SK-N-SH (cell line): ENCODE measurements at regions not wholly inside any gene's neighbourhood (a gene's known extent, or its start where the extent isn't known, plus 50 kb on each side); places are given as distances from the start of the nearest gene placed in this dataset.
"Not testable (repeated sequence)": the region's sequence is repeated elsewhere in the genome, so short reads cannot be mapped to it uniquely, and the experiment has no call there.

ENCODE experiments used
- CTCF ChIA-PET: fragments of 300-600, 350-600 bp; formaldehyde crosslinking; extraction: SDS; loops from one replicate; lab custom pipeline; 2021; lab: Yijun Ruan, JAX
- POLR2A ChIA-PET: fragments of 350-600 bp; sonication (Branson Sonifier 250); formaldehyde crosslinking; extraction: SDS; loops from one replicate; lab custom pipeline; 2020; ENCODE audit warnings: antibody characterized with exemption, inconsistent platforms; lab: Yijun Ruan, JAX
- DNase-seq: peaks from one replicate; pipeline ENCODE4 v3.0.0; 2012
- H2AFZ ChIP-seq: fragments of 200-600 bp; sonication (generic); 2 replicates; pipeline ENCODE4 v1.8.1; 2016; ENCODE audit warnings: antibody characterized with exemption, mild to moderate bottlenecking, low read depth
- H3F3A ChIP-seq: fragments of 200-600 bp; sonication (generic); replicated peaks from 2 replicates; pipeline ENCODE3; 2016; ENCODE audit warnings: antibody characterized with exemption, mild to moderate bottlenecking; ENCODE audit not compliant: insufficient read depth
- H3K27ac ChIP-seq, 2 experiments: fragments of 200-500 bp in 1 of 2; fragments of 200-600 bp in 1 of 2; sonication (Bioruptor generic) in 1 of 2; sonication (generic), shearing (Covaris generic) in 1 of 2; 2 replicates each; pipeline versions ENCODE4 v1.5.1 to v1.6.1; 2014 to 2016; ENCODE audit warnings: low read depth in 2 of 2, inconsistent platforms in 1 of 2, low read length in 1 of 2, mild to moderate bottlenecking in 1 of 2, mixed read lengths in 1 of 2
- H3K27me3 ChIP-seq: fragments of 200-600 bp; sonication (generic), shearing (Covaris generic); 2 replicates; pipeline ENCODE4 v1.6.1; 2016; ENCODE audit warnings: mixed run types; ENCODE audit not compliant: insufficient read depth
- H3K36me3 ChIP-seq, 2 experiments: fragments of 200-500 bp in 1 of 2; fragments of 200-600 bp in 1 of 2; sonication (Bioruptor generic) in 1 of 2; sonication (generic) in 1 of 2; replicated peaks in 1 of 2; 2 replicates each; pipeline versions ENCODE3 to v1.5.1; 2014 to 2016; ENCODE audit warnings: low read length in 1 of 2, mild to moderate bottlenecking in 1 of 2; ENCODE audit not compliant: insufficient read depth in 2 of 2, control insufficient read depth in 1 of 2
- H3K4me1 ChIP-seq, 2 experiments: fragments of 200-500 bp in 1 of 2; fragments of 200-600 bp in 1 of 2; sonication (Bioruptor generic) in 1 of 2; sonication (generic), shearing (Covaris generic) in 1 of 2; 2 replicates each; pipeline versions ENCODE4 v1.5.1 to v1.6.1; 2014 to 2016; ENCODE audit warnings: low read depth in 1 of 2, low read length in 1 of 2, mixed run types in 1 of 2; ENCODE audit not compliant: insufficient read depth in 2 of 2, control insufficient read depth in 1 of 2
- H3K4me2 ChIP-seq: fragments of 200-600 bp; sonication (generic), shearing (Covaris generic); 2 replicates; pipeline ENCODE4 v1.6.1; 2017; ENCODE audit warnings: mixed run types
- H3K4me3 ChIP-seq, 2 experiments: fragments of 200-500 bp in 1 of 2; fragments of 200-600 bp in 1 of 2; sonication (Bioruptor generic) in 1 of 2; sonication (generic), shearing (Covaris generic) in 1 of 2; 2 replicates each; pipeline versions ENCODE4 v1.5.1 to v1.8.1; 2014 to 2016; ENCODE audit warnings: low read depth in 2 of 2, inconsistent platforms in 1 of 2, low read length in 1 of 2, mild to moderate bottlenecking in 1 of 2, mixed read lengths in 1 of 2, moderate library complexity in 1 of 2
- H3K79me2 ChIP-seq: fragments of 200-600 bp; sonication (generic); 2 replicates; pipeline ENCODE4 v1.8.1; 2017; ENCODE audit warnings: mild to moderate bottlenecking; ENCODE audit not compliant: insufficient read depth
- H3K9ac ChIP-seq: fragments of 200-600 bp; sonication (generic); 2 replicates; pipeline ENCODE4 v1.6.1; 2017; ENCODE audit warnings: mixed run types
- H3K9me2 ChIP-seq: fragments of 200-600 bp; sonication (generic); 2 replicates; pipeline ENCODE4 v1.6.1; 2017; ENCODE audit warnings: mixed run types
- H3K9me3 ChIP-seq: fragments of 200-600 bp; sonication (generic); 2 replicates; pipeline ENCODE4 v1.6.1; 2017; ENCODE audit warnings: mixed run types, mild to moderate bottlenecking, moderate library complexity
- H4K20me1 ChIP-seq: fragments of 200-600 bp; sonication (generic); 2 replicates; pipeline ENCODE4 v1.6.1; 2017; ENCODE audit warnings: mild to moderate bottlenecking, mixed run types; ENCODE audit not compliant: insufficient read depth
- CHD2 ChIP-seq: fragments of 150-350 bp; IDR thresholded peaks from 2 replicates; pipeline ENCODE4 v1.6.1; 2018; ENCODE audit warnings: low read length; ENCODE audit not compliant: partially characterized antibody
- EP300 ChIP-seq, 2 experiments: IDR thresholded peaks; 2 replicates each; pipeline versions ENCODE4 v1.4.0 to v1.6.1; 2012; ENCODE audit warnings: borderline replicate concordance in 1 of 2, low read depth in 1 of 2, low read length in 1 of 2
- FOSL2 ChIP-seq: IDR thresholded peaks from 2 replicates; pipeline ENCODE4 v1.4.0; 2012; ENCODE audit warnings: low read depth, mild to moderate bottlenecking, moderate library complexity, borderline replicate concordance
- FOXJ3 ChIP-seq: sonication (generic); formaldehyde crosslinking; IDR thresholded peaks from 2 replicates; pipeline ENCODE4 v1.5.1; 2020; ENCODE audit warnings: mild to moderate bottlenecking, missing genetic modification reagents
- FOXM1 ChIP-seq: IDR thresholded peaks from 2 replicates; pipeline ENCODE4 v1.4.0; 2012; ENCODE audit warnings: low read depth, mild to moderate bottlenecking
- GATA2 ChIP-seq: sonication (generic); formaldehyde crosslinking; IDR thresholded peaks from 2 replicates; pipeline ENCODE4 v1.5.0; 2020; ENCODE audit warnings: mild to moderate bottlenecking, missing genetic modification reagents
- MXI1 ChIP-seq: IDR thresholded peaks from 2 replicates; pipeline ENCODE4 v1.6.1; 2012; ENCODE audit warnings: mild to moderate bottlenecking, low read depth, low read length, improper control_type of control experiment
- NRF1 ChIP-seq: IDR thresholded peaks from 2 replicates; pipeline ENCODE4 v1.6.1; 2012; ENCODE audit warnings: low read depth, mild to moderate bottlenecking, low read length
- RXRA ChIP-seq: IDR thresholded peaks from 2 replicates; pipeline ENCODE4 v1.4.0; 2012; ENCODE audit warnings: low read depth, mild to moderate bottlenecking, borderline replicate concordance
- SIN3A ChIP-seq: IDR thresholded peaks from 2 replicates; pipeline ENCODE4 v1.6.1; 2012; ENCODE audit warnings: low read depth, mild to moderate bottlenecking, low read length, moderate library complexity, borderline replicate concordance
- TAF1 ChIP-seq: IDR thresholded peaks from 2 replicates; pipeline ENCODE4 v1.6.1; 2012; ENCODE audit warnings: low read depth, mild to moderate bottlenecking, low read length, moderate library complexity, borderline replicate concordance
- YY1 ChIP-seq: IDR thresholded peaks from 2 replicates; pipeline ENCODE4 v1.4.0; 2012; ENCODE audit warnings: low read depth, mild to moderate bottlenecking
- WGBS: methylation state at CpG from one replicate; pipeline ENCODE4 v1.1.6; 2017; ENCODE audit warnings: low lambda C conversion rate; 5-methylcytosine and 5-hydroxymethylcytosine counted together
- TF ChIP-seq, protein P1 (sequence below): IDR thresholded peaks from 2 replicates; pipeline ENCODE4 v1.4.0; 2012; ENCODE audit warnings: low read depth
- TF ChIP-seq, protein P2 (sequence below): IDR thresholded peaks from 2 replicates; pipeline ENCODE4 v1.6.1; 2012; ENCODE audit warnings: mild to moderate bottlenecking, low read depth, low read length, moderate library complexity
- TF ChIP-seq, protein P3 (sequence below): IDR thresholded peaks from 2 replicates; pipeline ENCODE4 v1.4.0; 2012; ENCODE audit warnings: low read depth, borderline replicate concordance

DNA sequence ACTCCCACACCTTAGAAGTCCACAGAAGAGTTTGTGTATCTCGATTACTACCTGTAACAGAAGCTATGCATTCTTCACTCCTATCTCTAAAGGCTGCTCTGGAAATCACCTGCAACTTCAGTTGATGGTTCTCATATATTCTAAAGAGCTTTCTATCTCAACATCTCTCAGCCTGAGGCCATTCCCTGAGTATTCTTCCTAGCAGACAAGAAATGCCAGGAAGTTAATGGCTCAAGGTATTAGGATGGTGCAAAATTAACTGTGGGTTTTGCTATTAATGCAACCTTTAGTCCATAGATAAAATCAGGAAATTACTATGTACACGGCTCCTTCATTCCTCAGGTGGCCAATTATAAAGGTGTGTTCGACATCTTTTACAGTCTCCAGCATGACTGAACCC, 290.1 kb downstream of the ZNF716 start:
- H3K27ac ChIP-seq, H3K4me2 ChIP-seq, H3K9me2 ChIP-seq, H3K9me3 ChIP-seq, H2AFZ ChIP-seq, H3K36me3 ChIP-seq, CTCF ChIA-PET, H3K4me1 ChIP-seq, H3K27me3 ChIP-seq, H3K9ac ChIP-seq, H3K79me2 ChIP-seq, DNase-seq, H4K20me1 ChIP-seq, POLR2A ChIA-PET, H3K4me3 ChIP-seq, H3F3A ChIP-seq: not testable (repeated sequence)
- WGBS, result 3% methylated on average over 3 of the region's 3 CpGs

DNA sequence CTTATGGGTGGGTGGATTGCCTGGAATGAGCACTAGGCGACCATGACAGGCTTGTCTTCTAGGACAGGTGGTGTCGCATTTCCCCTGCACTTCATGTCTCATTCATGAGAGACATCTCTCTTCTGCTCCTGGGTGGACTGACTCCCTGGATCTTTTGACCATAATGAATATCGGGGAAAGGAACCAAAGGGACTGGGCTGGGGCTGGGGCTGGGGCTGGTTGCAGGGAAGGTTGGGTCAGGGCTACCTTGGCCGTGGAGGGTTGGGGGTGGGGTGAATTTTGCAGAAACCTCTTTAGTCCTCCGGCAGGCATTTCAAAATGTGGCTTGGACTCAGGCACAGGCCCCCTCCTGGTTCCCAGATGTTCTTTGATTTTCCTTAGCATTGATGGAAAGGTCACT, 319.2 kb downstream of the ZNF716 start:
- Histone ChIP-seq H4K20me1 (no peaks in the 10 kb centered on the region), H3K9ac (no peak overlapping the region), H2AFZ (no peak overlapping the region), H3F3A (no peaks in the 10 kb centered on the region), H3K9me2 (no peaks in the 10 kb centered on the region), H3K4me3 (no peak overlapping the region), H3K4me1 (no peaks in the 10 kb centered on the region; a peak in 1 of 4 replicates), H3K36me3 (no peaks in the 10 kb centered on the region), H3K4me2 (no peak overlapping the region), H3K79me2 (no peaks in the 10 kb centered on the region), H3K9me3 (no peaks in the 10 kb centered on the region), H3K27me3 (no peaks in the 10 kb centered on the region), H3K27ac (no peak overlapping the region)
- WGBS, result 23% methylated on average over 5 of the region's 5 CpGs
- ChIA-PET POLR2A (no interaction called here), CTCF (no interaction called here)
- TF ChIP-seq RXRA, result no peak
- TF ChIP-seq, protein P1, sequence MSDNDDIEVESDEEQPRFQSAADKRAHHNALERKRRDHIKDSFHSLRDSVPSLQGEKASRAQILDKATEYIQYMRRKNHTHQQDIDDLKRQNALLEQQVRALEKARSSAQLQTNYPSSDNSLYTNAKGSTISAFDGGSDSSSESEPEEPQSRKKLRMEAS, result no peak
- no peak for TF ChIP-seq SIN3A
- TF ChIP-seq, protein P2, sequence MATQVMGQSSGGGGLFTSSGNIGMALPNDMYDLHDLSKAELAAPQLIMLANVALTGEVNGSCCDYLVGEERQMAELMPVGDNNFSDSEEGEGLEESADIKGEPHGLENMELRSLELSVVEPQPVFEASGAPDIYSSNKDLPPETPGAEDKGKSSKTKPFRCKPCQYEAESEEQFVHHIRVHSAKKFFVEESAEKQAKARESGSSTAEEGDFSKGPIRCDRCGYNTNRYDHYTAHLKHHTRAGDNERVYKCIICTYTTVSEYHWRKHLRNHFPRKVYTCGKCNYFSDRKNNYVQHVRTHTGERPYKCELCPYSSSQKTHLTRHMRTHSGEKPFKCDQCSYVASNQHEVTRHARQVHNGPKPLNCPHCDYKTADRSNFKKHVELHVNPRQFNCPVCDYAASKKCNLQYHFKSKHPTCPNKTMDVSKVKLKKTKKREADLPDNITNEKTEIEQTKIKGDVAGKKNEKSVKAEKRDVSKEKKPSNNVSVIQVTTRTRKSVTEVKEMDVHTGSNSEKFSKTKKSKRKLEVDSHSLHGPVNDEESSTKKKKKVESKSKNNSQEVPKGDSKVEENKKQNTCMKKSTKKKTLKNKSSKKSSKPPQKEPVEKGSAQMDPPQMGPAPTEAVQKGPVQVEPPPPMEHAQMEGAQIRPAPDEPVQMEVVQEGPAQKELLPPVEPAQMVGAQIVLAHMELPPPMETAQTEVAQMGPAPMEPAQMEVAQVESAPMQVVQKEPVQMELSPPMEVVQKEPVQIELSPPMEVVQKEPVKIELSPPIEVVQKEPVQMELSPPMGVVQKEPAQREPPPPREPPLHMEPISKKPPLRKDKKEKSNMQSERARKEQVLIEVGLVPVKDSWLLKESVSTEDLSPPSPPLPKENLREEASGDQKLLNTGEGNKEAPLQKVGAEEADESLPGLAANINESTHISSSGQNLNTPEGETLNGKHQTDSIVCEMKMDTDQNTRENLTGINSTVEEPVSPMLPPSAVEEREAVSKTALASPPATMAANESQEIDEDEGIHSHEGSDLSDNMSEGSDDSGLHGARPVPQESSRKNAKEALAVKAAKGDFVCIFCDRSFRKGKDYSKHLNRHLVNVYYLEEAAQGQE, result no peak
- no peak for TF ChIP-seq NRF1
- TF ChIP-seq FOSL2, result no peak
- no peak for TF ChIP-seq MXI1
- TF ChIP-seq GATA2 (CRISPR knock-in tag), result no peak
- no peak for TF ChIP-seq FOXM1
- TF ChIP-seq TAF1, result no peak
- TF ChIP-seq, protein P3, sequence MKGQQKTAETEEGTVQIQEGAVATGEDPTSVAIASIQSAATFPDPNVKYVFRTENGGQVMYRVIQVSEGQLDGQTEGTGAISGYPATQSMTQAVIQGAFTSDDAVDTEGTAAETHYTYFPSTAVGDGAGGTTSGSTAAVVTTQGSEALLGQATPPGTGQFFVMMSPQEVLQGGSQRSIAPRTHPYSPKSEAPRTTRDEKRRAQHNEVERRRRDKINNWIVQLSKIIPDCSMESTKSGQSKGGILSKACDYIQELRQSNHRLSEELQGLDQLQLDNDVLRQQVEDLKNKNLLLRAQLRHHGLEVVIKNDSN, result no peak
- no peak for TF ChIP-seq YY1
- no peak for TF ChIP-seq CHD2
- no peak for TF ChIP-seq EP300 (IDR thresholded peaks at IDR 0.05; ENCODE audit: borderline replicate concordance in 1 of 2, low read depth in 1 of 2, low read length in 1 of 2)
- TF ChIP-seq FOXJ3 (CRISPR knock-in tag), result no peak
- no peak for DNase-seq
